ENCODE measurements at regions not wholly inside any gene's neighbourhood (a gene's known extent, or its start where the extent isn't known, plus 50 kb on each side); places are given as distances from the start of the nearest gene placed in this dataset.

- TF ChIP-seq CTCF (IDR thresholded peaks at IDR 0.05; ENCODE audit: low read depth, low read length) (no peak), POLR2A (IDR thresholded peaks at IDR 0.05; ENCODE audit: extremely low read depth, insufficient read length) (no peak)
These were observed 358.6 kb upstream of the NOCT start for GRCh38 chr4:138656990-138657389.
